ENCODE measurements at regions not wholly inside any gene's neighbourhood (a gene's known extent, or its start where the extent isn't known, plus 50 kb on each side); places are given as distances from the start of the nearest gene placed in this dataset.

DNA sequence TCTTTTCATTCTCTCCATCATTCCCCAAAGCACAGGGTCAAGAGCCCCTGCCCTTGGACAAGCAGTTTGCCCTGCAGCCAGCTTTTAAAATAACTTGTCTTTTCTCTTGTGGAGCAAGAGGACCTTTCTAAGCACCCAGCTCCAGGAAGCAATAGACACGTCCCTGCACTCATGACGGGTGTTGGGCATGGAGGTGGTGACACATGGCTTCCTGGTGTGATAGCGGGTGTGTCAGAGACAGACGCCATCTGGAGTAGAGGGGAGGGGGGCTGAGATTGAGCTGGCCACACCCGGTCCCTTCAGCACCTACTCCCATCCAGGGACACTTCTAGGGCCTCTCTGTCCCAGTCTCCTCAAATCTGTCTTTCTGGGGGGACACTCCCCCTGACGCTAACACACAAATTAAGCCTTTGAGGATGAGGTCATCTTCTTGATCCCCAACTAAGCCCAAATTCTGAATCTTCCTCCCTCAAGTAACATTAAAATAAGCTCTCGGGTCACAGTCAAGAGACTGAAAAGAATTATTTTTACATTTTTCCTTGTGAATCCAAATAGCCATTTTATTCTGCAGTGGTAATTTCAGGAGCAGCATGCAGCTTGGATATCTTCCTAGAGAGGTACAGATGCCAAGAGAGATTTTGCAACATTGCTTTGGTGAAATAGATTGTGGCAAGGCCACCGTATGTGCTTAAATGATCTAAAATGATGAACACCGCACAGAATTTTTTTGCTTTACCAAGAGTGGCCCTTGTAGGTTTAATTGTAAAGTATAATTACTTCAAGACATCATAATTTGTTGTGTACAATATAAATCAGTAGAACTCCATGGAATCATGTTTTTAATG lies 216.6 kb upstream of the IRX3 start:
- no peak overlapping the region for H3K27ac ChIP-seq
- no peak for DNase-seq (ENCODE audit: low read depth, low spot score)

DNA sequence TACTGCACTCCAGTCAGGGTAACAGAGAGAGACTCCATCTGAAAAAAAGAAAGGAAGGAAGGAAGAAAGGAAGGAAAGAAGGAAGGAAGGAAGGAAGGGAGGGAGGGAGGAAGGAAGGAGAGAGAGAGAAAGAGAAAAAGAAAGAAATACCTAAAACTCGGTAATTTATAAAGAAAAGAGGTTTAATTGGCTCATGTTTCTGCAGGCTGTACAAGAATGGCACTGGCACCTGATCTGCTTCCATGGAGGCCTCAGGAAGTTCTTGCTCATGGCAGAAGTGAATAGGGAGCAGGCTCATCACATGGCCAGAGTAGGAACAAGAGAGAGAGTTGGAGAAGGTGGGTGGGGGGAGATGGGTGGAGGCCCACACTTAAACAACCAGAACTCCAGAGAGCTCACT lies 215.2 kb upstream of the IRX3 start:
- no peak overlapping the region for H3K27ac ChIP-seq
- no peak for DNase-seq (ENCODE audit: low read depth, low spot score)

DNA sequence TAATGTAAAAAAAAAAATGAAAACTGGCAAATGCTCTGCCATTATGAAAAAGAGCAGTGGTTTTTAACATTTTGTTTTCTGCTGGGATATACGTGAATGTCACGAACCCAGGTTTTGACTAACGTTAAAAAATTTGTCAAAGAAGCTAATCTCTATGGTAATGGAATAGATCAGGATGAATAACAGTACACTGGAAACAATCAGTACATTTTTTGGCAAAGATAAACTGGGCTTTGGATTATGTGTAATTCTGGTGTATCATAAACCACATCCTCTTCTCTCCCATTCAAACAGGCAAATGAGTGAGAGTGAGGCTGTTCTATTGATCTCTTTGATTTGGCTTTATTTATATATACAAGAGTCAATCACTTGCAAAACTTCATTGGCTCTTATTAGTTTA lies 207.0 kb upstream of the IRX3 start:
- no peak for DNase-seq (ENCODE audit: low read depth, low spot score)
- no peak overlapping the region for H3K27ac ChIP-seq

DNA sequence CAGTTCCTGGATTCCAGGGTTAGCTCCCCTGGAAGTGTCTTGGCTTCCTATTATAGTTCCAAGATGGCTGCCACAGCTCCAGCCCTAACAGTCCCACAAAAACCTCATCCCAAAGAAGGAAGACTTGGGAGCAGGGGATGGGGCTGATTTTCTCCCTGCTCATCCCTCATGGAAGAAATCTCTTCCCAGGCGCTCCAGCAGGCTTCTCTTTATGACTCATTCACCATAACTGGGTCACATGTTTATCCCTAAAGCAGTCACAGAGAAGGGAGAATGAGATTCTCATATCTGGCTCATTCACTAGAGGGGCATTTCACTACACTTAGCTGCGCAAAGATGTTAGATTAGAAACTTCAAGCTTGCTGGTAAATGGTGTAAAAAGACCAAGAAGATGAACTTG lies 206.5 kb upstream of the IRX3 start:
- no peak for DNase-seq (ENCODE audit: low read depth, low spot score)

DNA sequence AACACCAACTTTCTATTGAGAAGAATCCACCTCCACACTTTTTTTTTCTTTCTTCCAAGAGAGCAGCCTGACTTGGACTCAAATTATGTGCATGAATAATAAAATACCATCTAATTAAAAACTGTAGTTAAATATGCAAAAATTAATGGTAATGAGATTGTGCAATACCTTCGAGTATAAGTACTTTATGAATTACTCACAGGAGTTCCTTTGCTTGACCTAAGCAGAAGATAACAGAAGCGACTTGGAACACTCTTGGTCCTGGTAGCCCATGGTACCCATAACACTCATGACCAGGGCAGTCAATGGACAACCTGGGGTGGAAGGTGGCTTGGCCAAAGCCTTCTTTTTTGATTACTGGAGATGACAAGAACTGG lies 203.5 kb upstream of the IRX3 start:
- no peak for DNase-seq (ENCODE audit: low read depth, low spot score)
- H3K27ac ChIP-seq: no peak overlapping the region

More for the DNA sequence above, 206.5 kb upstream of the IRX3 start:
- no peak overlapping the region for H3K27ac ChIP-seq

DNA sequence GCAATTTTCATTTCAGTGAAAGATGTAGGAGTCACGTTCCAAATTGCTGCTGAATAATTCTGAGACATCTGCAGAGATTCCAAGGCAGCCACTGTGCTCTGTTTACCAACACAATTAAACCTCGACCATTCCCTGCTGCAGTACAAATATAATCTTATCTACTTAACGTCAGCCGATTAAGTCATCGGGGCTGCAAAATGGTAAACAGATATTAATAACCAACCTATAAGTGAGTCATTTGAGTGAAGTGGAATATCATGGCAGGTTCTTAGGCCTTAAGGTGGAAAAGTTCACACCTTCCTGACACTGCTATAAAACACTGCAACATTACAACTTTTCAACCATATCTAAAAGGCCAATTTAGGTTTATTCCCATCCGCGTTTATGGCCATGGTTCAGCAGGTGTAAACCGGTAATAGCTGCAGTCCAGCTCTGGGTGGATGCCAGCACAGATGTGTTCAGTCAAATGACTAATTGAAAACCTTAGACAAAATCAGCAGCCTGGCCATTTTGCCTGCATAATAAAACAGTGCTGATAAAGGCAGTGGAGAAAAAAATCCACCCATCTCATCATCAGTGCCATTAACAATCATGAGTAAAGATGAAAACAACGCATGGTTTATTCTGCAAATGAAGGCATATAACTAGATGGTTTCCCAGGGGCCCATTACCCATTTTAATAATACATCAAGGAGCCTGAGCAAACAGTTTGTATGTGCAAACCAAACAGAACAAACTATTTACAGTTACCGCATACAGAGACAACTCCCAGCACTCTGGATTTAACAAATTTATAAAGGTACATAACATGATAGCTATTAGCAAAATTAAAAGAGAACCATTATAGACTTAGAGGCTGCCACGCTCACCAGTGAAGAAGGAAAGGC lies 202.9 kb upstream of the IRX3 start:
- DNase-seq (ENCODE audit: low read depth, low spot score): no peak
- no peak overlapping the region for H3K27ac ChIP-seq

DNA sequence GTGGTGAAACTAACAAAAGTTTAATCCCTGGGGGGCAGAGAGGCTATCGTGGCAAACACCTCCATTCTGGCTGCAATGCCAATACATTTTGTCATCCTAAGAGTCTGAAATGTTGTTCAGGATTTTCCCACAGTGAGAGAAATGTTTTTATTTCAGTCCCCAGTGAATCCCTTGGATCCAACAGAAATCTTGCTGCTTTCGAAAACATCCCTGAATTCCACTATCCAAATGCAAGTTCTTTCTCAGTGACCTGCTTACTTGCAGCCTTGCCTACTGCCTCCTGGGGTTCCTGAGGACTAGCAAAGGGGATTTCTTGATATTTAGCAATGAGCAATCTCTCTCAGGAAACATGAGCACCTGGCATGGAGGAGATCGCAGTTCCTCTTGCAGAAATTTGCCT lies 202.1 kb upstream of the IRX3 start:
- no peak for DNase-seq (ENCODE audit: low read depth, low spot score)
- H3K27ac ChIP-seq: no peak overlapping the region

DNA sequence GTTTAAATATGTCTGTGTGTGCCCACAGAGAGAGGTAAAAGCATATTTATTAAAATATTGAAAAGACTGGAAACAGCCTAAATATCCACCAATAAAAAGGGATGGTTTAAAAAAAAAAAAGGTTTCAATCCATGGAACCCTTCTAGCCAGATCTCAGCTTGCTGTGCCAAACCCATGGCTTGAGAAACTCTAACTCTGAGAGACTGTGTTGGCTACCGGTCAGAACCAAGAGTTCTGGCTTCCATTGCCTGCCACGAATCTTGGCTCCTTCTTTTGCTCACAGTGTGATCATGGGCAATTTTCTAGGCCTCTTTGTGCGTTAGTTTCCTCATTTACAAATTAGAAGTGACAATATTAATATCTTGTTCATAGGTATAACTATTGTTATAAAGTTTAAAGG lies 201.3 kb upstream of the IRX3 start:
- no peak for DNase-seq (ENCODE audit: low read depth, low spot score)
- H3K27ac ChIP-seq: no peak overlapping the region

DNA sequence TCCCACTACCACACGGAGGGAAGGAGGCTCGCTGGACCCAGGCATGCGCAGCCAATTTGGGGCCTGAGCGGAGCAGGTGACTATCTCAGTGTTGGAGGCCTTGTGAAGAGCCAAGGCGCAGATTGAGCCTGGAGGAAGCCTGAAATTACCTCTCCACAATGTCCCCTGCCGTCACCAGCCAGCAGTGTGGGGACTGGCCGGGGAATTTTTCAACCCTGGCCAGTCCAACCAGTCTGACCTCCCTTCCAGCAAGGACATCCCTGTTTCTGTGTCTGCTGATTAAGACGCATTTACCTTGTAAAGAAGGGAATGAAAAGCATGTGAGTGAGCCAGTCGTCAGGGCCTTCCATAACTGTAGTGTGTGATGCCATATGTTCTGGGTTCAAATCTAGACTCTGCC lies 198.1 kb upstream of the IRX3 start:
- no peak overlapping the region for H3K27ac ChIP-seq
- DNase-seq (ENCODE audit: low read depth, low spot score): no peak

DNA sequence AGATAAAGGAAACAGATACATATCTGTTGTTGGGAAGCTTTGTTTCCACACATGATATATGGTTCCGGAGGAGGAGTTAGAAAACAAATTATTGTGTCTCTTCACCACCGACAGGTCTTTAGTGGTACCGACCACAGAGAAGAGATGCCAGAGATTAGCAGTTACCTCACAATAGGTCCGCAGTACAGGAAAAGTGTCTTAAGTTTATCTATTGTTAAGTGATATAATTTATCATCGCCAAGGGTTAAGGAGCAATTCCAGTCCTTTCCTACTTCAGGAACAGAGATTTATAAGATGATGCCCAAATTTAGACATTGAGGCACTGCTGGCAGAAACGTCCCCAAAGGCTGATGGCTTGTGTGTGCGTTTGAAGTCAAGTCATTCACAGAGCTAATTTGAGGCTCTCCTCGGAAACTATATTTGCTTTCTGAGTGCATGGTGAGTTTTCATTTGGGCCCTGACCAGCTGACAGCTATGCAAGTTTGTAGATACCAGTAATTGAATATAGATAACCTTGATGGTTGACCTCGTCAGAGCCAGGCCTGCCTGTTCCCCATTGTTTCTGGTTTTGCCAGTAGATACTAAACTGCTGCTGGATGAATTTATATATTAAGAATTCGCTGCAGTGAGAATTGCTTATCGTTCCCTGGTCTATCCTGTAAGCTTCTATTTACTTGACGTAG lies 196.4 kb upstream of the IRX3 start:
- no peak overlapping the region for H3K27ac ChIP-seq
- DNase-seq (ENCODE audit: low read depth, low spot score): no peak

DNA sequence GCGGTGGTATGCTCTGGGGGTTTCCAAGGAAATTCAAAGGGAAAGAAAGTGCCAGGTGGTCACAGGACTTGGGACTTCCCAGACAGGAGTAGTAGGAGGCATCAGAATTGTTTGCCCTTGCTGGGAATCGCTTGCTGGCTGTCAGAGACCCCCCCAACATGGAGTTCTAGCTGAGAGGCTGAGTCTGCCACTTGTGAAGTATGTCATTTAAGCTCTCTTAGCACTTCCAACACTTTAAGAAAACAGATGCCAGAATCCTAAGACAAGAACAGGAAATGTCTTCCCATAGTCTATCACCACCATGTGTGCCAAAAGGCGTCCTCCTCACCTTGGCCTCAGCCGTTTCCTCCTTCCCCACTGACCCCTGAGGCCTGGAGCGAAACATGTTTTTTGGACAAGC lies 193.8 kb upstream of the IRX3 start:
- H3K27ac ChIP-seq: no peak overlapping the region
- no peak for DNase-seq (ENCODE audit: low read depth, low spot score)

DNA sequence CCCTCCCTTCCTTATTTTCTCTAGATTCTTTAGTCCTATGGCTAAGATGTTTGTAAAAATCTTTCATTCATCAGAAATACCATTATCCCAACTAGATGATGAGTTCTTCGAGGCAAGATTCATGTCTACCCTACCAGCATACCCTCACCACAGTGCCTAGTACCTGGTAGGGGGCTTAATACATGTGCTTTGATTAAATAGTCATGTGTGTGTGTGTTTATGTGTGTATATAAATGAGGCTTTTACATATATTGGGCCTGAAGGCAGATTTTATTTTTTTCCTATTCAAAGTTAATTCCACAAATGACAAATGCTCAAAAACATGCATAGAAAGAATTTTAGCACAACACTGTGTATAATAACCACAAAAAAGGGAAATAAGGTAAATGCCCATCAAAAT lies 193.0 kb upstream of the IRX3 start:
- H3K27ac ChIP-seq: no peak overlapping the region
- DNase-seq (ENCODE audit: low read depth, low spot score): no peak

DNA sequence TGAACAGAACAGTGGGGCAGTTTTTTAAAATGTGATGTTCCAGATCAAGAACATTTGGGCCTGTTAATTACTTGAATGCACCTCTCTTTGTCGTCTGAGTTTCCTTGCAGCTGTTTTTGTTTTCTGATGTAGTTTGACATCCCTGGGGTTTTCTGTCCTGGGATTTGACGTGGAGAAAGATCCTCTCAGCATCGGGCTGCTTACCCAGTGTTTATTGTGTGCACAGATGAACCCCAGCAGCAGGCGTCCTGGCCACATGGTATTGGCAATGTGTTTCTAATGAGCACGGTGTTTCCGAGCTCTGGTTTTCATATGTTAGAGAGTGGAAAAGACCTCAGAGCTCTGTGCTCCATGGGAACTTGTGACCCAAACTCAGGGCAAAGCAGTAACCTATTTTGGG lies 191.1 kb upstream of the IRX3 start:
- no peak overlapping the region for H3K27ac ChIP-seq
- DNase-seq (ENCODE audit: low read depth, low spot score): no peak

DNA sequence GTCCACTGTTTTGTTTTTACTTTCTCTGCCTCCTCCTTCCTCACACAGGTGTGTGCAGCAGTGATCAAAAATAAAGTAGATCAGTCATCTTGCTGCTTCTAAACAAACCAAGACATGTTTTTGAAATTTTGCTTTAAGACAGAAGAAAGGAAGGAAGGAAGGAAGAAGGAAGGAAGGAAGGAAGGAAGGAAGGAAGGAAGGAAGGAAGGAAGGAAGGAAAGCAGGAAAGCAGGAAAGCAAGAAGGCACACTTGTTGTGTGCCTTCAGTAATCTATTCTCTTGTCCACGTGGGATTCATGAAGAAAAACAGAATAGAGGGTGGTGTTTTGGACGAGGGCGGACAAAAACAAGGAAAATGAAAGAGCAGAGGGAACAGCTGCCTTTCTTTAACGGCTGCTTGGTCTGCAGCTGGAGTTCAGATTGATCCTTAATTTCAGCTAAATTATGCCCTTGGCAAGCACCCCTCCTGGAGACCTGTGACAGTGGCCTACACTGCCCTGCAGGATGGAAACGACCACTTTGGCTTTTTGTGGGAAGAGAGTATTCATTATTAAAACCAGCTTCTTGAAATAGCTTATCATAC lies 188.5 kb upstream of the IRX3 start:
- DNase-seq (ENCODE audit: low read depth, low spot score): no peak

DNA sequence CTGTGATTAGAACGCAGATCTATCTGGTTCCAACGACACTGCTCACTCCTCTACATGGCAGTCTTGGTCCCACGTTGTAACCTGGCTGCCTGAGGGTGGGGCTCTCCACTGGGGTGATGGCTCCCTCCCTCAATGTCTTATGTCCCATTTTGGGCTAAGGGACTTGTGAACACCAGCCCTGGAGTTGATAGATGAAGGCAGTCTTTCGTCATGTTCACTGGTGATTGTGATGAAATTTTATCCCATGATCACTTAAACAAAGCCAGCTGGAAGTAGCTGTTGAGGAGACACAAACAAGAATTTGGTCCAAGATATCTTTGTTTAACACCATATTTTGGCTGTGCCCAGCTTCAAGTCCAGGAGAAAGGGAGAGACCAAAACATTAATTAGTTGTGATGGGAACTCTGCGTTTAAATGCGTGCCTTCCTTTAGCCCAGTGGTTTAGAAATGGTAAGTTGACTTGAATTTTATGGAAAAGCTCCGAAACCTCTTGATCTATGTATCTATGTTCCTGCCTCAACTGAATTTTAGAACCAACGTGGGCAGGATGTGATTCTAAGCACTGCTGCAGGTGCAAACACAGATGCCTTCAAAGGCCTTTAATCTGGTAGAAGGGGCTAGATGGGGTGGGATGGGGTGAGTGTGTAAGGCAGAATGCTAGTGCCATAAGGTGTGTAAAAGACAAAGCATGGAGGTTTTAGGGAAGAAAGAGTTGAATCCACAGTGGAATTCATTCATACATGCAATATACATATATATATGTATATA lies 186.8 kb upstream of the IRX3 start:
- no peak overlapping the region for H3K27ac ChIP-seq
- DNase-seq (ENCODE audit: low read depth, low spot score): no peak

More for the DNA sequence above, 188.5 kb upstream of the IRX3 start:
- no peak overlapping the region for H3K27ac ChIP-seq

DNA sequence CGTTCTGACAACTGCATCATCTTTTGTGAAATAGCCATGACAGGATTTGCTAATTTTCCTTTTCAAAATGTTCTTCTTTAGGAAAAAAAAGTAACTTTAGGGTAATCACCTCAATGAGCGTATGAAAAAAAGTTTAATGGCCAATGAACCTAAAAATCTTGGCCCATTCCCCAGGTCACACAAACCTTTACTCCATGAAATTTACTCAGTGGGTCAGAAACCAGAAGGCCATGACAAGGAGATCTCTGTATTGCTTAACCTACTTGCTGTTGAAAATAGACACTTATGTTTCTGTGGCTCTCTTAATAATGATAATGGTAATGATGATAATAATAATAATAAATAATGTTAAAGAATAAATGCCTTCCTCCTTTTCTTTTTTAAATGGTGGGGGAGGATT lies 180.8 kb upstream of the IRX3 start:
- no peak for DNase-seq (ENCODE audit: low read depth, low spot score)
- no peak overlapping the region for H3K27ac ChIP-seq

DNA sequence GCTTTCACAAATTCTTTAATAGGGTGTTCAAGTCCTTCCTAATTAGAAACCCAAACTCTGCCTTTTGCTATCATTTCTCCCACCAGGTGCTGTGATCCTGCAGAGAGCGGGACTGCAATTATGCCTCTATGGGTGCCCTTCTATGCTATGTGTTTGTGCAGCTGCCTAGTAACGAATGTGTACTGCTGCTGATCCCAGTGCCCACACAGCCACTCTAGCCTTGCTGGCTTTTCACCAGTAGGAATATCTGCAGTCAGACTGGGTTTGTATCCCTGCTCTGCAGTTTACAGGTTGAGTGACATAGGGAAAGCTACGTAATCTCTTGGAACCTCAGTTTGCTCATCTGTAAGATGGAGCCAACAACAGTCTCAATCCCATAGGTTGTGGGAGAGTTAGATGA lies 179.6 kb upstream of the IRX3 start:
- no peak overlapping the region for H3K27ac ChIP-seq
- DNase-seq (ENCODE audit: low read depth, low spot score): no peak

DNA sequence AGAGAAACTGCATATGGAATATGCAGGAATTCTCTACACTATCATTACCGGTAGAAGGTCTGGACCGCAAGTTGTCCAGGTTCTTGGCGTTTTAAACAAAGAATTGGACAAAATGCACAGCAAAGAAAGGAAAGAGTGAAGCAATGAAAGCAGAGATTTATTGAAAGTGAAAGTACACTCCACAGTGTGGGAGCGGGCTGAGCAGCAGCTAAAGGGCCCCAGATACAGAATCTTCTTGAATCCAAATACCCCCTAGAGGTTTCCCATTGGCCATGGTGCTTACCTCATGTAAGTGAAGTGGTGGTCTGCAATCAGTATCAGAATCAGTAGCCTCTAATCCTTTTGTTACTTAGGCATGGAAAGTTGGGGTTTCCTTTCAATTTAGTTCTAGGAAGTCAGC lies 178.5 kb upstream of the IRX3 start:
- no peak overlapping the region for H3K27ac ChIP-seq
- no peak for DNase-seq (ENCODE audit: low read depth, low spot score)

DNA sequence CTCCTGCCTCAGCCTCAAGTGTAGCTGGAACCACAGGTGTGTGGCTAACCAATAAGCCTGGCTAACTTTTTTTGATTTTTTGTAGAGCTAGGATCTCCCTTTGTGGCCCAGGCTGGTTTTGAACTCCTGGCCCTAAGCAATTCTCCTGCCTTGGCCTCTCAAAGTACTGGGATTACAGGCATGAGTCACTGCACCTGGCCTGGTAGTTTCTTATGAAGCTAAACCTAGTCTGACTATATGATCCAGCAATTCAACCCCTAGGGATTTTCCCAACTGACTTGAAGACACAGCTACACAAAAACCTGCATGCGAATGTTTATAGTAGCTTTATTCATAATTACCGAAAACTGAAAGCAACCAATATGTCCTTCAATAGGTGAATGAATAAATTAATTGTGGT lies 176.2 kb upstream of the IRX3 start:
- DNase-seq (ENCODE audit: low read depth, low spot score): no peak
- no peak overlapping the region for H3K27ac ChIP-seq

DNA sequence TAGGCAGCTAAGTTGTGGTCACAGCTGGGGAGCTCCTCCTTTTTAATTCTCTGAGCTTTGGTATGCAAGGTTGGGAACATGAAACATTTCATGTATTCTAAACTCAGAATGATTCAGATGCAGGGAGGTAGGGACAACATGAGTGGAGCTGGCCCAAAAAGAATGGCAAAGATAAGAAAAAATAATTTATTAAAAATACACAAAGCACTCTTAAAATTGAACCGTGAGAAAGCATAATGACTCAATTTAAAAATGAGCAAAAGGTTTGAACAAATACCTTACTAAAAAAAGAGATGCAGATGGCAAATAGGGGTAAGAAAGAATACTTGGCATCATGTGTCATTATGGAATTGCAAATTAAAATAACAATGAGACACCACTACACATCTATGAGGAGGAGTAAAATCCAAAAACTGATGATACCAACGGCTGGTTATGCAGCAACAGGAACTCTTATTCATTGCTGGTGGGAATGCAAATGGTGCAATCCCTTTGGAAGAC lies 175.6 kb upstream of the IRX3 start:
- H3K27ac ChIP-seq: no peak overlapping the region

More for the DNA sequence above, 175.6 kb upstream of the IRX3 start:
- DNase-seq (ENCODE audit: low read depth, low spot score): no peak

Measured in epithelial cell of prostate (primary cell).